IMR-90 (cell line): ENCODE measurements at regions not wholly inside any gene's neighbourhood (a gene's known extent, or its start where the extent isn't known, plus 50 kb on each side); places are given as distances from the start of the nearest gene placed in this dataset.

Experiments used
- ATAC-seq: fragments of 200-7000 bp; cut with Tn5 transposase; 2 replicates; pipeline ENCODE4 v1.9.1; 2020; ENCODE audit warnings: low read depth, mild to moderate bottlenecking, moderate library complexity
- BruUV-seq: library from RNA; stranded (reverse); fragments of 400-500 nt; replicated peaks from 2 replicates; lab custom pipeline; 2021; lab: Mats Ljungman, UMichigan
- CTCF ChIA-PET: fragments of 300-600 bp; formaldehyde crosslinking; extraction: SDS; loops from one replicate; lab custom pipeline; 2021; ENCODE audit warnings: antibody characterized with exemption; lab: Yijun Ruan, JAX
- POLR2A ChIA-PET: fragments of 300-600 bp; sonication (Branson Sonifier 250); formaldehyde crosslinking; loops from one replicate; lab custom pipeline; 2022; ENCODE audit warnings: antibody characterized with exemption; ENCODE audit not compliant: unreplicated experiment; lab: Charles Lee
- DNase-seq: peaks from one replicate; pipeline ENCODE4 v3.0.0; 2013
- H2AFZ ChIP-seq: replicated peaks from 2 replicates; pipeline ENCODE3; 2013; ENCODE audit warnings: low read length, mild to moderate bottlenecking; ENCODE audit not compliant: poor library complexity
- H2AK5ac ChIP-seq: 2 replicates; pipeline ENCODE4 v1.6.1; 2013; ENCODE audit warnings: low read depth, low read length, inconsistent platforms
- H2AK9ac ChIP-seq: replicated peaks from 2 replicates; pipeline ENCODE3; 2013; ENCODE audit warnings: mild to moderate bottlenecking, low read depth, low read length, moderate library complexity; ENCODE audit not compliant: poor library complexity
- H2BK120ac ChIP-seq: 2 replicates; pipeline ENCODE4 v1.6.1; 2013; ENCODE audit warnings: low read depth, low read length, inconsistent platforms
- H2BK15ac ChIP-seq: 3 replicates; pipeline ENCODE4 v1.6.1; 2013; ENCODE audit warnings: low read depth, low read length, inconsistent platforms
- H2BK20ac ChIP-seq: 2 replicates; pipeline ENCODE4 v1.6.1; 2013; ENCODE audit warnings: low read depth, mild to moderate bottlenecking, inconsistent platforms, low read length, moderate library complexity
- H2BK5ac ChIP-seq: 2 replicates; pipeline ENCODE4 v1.6.1; 2013; ENCODE audit warnings: mild to moderate bottlenecking, low read depth, low read length, inconsistent platforms; ENCODE audit not compliant: poor library complexity, severe bottlenecking
- H3K14ac ChIP-seq: replicated peaks from 2 replicates; pipeline ENCODE4 v1.6.1; 2013; ENCODE audit warnings: low read depth, low read length, inconsistent platforms
- H3K18ac ChIP-seq: 2 replicates; pipeline ENCODE4 v1.6.1; 2013; ENCODE audit warnings: low read depth, low read length, control low read depth
- H3K23ac ChIP-seq: 2 replicates; pipeline ENCODE4 v1.6.1; 2013; ENCODE audit warnings: low read depth, low read length, inconsistent platforms
- H3K27ac ChIP-seq: 2 replicates; pipeline ENCODE4 v1.5.1; 2013; ENCODE audit warnings: mild to moderate bottlenecking, control low read depth, low read length; ENCODE audit not compliant: insufficient read depth
- H3K27me3 ChIP-seq: 2 replicates; pipeline ENCODE4 v1.6.1; 2013; ENCODE audit warnings: low read length; ENCODE audit not compliant: control insufficient read depth, insufficient read depth
- H3K36me3 ChIP-seq: 2 replicates; pipeline ENCODE4 v1.6.1; 2013; ENCODE audit warnings: low read length, mixed read lengths; ENCODE audit not compliant: control insufficient read depth, insufficient read depth
- H3K4ac ChIP-seq: 2 replicates; pipeline ENCODE4 v1.6.1; 2013; ENCODE audit warnings: low read depth, low read length, inconsistent platforms
- H3K4me1 ChIP-seq: 2 replicates; pipeline ENCODE4 v1.6.1; 2013; ENCODE audit warnings: low read length, mixed read lengths; ENCODE audit not compliant: control insufficient read depth, insufficient read depth
- H3K4me2 ChIP-seq: 2 replicates; pipeline ENCODE4 v1.6.1; 2013; ENCODE audit warnings: low read depth, mild to moderate bottlenecking, control low read depth, low read length, moderate library complexity
- H3K4me3 ChIP-seq: 2 replicates; pipeline ENCODE4 v1.5.1; 2013; ENCODE audit warnings: low read depth, mild to moderate bottlenecking, control low read depth, low read length, moderate library complexity; ENCODE audit not compliant: insufficient read depth
- H3K56ac ChIP-seq: 2 replicates; pipeline ENCODE4 v1.6.1; 2013; ENCODE audit warnings: low read length, inconsistent platforms; ENCODE audit not compliant: insufficient read depth; ENCODE audit errors: extremely low read depth
- H3K79me1 ChIP-seq, 2 experiments: 2 replicates each; pipeline ENCODE4 v1.6.1; 2013; ENCODE audit warnings: low read length in 2 of 2, inconsistent platforms in 1 of 2, low read depth in 1 of 2
- H3K9ac ChIP-seq: 2 replicates; pipeline ENCODE4 v1.6.1; 2013; ENCODE audit warnings: low read depth, low read length, control low read depth
- H3K9me1 ChIP-seq: 2 replicates; pipeline ENCODE4 v1.6.1; 2013; ENCODE audit warnings: low read length, inconsistent platforms; ENCODE audit not compliant: insufficient read depth
- H3K9me3 ChIP-seq: 2 replicates; pipeline ENCODE4 v1.6.1; 2013; ENCODE audit warnings: low read length; ENCODE audit not compliant: control insufficient read depth, insufficient read depth
- H4K20me1 ChIP-seq: 2 replicates; pipeline ENCODE4 v1.6.1; 2013; ENCODE audit warnings: low read length, inconsistent platforms; ENCODE audit not compliant: insufficient read depth
- H4K5ac ChIP-seq: 2 replicates; pipeline ENCODE4 v1.6.1; 2013; ENCODE audit warnings: mild to moderate bottlenecking, low read depth, low read length, control low read depth
- H4K8ac ChIP-seq, 2 experiments: 2 replicates each; pipeline ENCODE4 v1.6.1; 2013; ENCODE audit warnings: low read depth in 2 of 2, low read length in 2 of 2, control low read depth in 1 of 2, inconsistent platforms in 1 of 2
- H4K91ac ChIP-seq: 2 replicates; pipeline ENCODE4 v1.6.1; 2013; ENCODE audit warnings: low read depth, low read length, inconsistent platforms; ENCODE audit not compliant: insufficient read depth
- BHLHE40 ChIP-seq: fragments of 150-350 bp; IDR thresholded peaks from 2 replicates; pipeline ENCODE4 v1.6.1; 2016; ENCODE audit warnings: mild to moderate bottlenecking, low read depth, low read length
- CEBPB ChIP-seq: IDR thresholded peaks from 2 replicates; pipeline ENCODE4 v1.6.1; 2012; ENCODE audit warnings: low read depth, low read length, improper control_type of control experiment
- CHD1 ChIP-seq: IDR thresholded peaks from 2 replicates; pipeline ENCODE4 v1.6.1; 2012; ENCODE audit warnings: low read depth, low read length, improper control_type of control experiment
- CTCF ChIP-seq: conservative IDR thresholded peaks from 2 replicates; pipeline ENCODE4 v1.5.1; 2012; ENCODE audit warnings: mild to moderate bottlenecking, low read depth, low read length, improper control_type of control experiment
- ELK1 ChIP-seq: fragments of 150-350 bp; IDR thresholded peaks from 2 replicates; pipeline ENCODE4 v1.6.1; 2016; ENCODE audit warnings: low read depth, mild to moderate bottlenecking, low read length, moderate library complexity, borderline replicate concordance
- FOS ChIP-seq: fragments of 150-350 bp; IDR thresholded peaks from 2 replicates; pipeline ENCODE4 v1.6.1; 2016; ENCODE audit warnings: low read depth, low read length
- MAFK ChIP-seq: IDR thresholded peaks from 2 replicates; pipeline ENCODE4 v1.6.1; 2012; ENCODE audit warnings: low read depth, low read length, improper control_type of control experiment
- MAZ ChIP-seq: IDR thresholded peaks from 2 replicates; pipeline ENCODE4 v1.6.1; 2012; ENCODE audit warnings: low read depth, mild to moderate bottlenecking, low read length, improper control_type of control experiment, moderate library complexity, borderline replicate concordance
- MXI1 ChIP-seq: IDR thresholded peaks from 2 replicates; pipeline ENCODE4 v1.6.1; 2012; ENCODE audit warnings: low read depth, mild to moderate bottlenecking, low read length, moderate library complexity, borderline replicate concordance
- NFE2L2 ChIP-seq: fragments of 150-350 bp; IDR thresholded peaks from 2 replicates; pipeline ENCODE4 v1.6.1; 2016; ENCODE audit warnings: low read depth, mild to moderate bottlenecking, low read length
- POLR2A ChIP-seq: IDR thresholded peaks from 2 replicates; pipeline ENCODE4 v1.6.1; 2012; ENCODE audit warnings: mild to moderate bottlenecking, low read depth, low read length
- RAD21 ChIP-seq: IDR thresholded peaks from 2 replicates; pipeline ENCODE4 v1.6.1; 2012; ENCODE audit warnings: low read length, improper control_type of control experiment
- RCOR1 ChIP-seq: IDR thresholded peaks from 2 replicates; pipeline ENCODE4 v1.6.1; 2012; ENCODE audit warnings: mild to moderate bottlenecking, low read length, improper control_type of control experiment; ENCODE audit not compliant: insufficient replicate concordance
- RFX5 ChIP-seq: IDR thresholded peaks from 2 replicates; pipeline ENCODE4 v1.8.0; 2012; ENCODE audit warnings: low read depth, mild to moderate bottlenecking, low read length, moderate library complexity
- SMC3 ChIP-seq: fragments of 150-350 bp; IDR thresholded peaks from 2 replicates; pipeline ENCODE4 v1.6.1; 2016; ENCODE audit warnings: low read depth, mild to moderate bottlenecking, antibody characterized with exemption, low read length, moderate library complexity
- USF2 ChIP-seq: fragments of 150-350 bp; IDR thresholded peaks from 2 replicates; pipeline ENCODE4 v1.6.1; 2017; ENCODE audit warnings: mild to moderate bottlenecking, antibody characterized with exemption, low read length, low read depth
- WGBS, 2 experiments: methylation state at CpG; one replicate each; pipeline versions ENCODE4 v1.1.5 to v1.1.7; 2013; ENCODE audit warnings: missing lambda C conversion rate in 2 of 2; ENCODE audit not compliant: insufficient read length in 1 of 2; ENCODE audit errors: extremely low coverage in 2 of 2; 5-methylcytosine and 5-hydroxymethylcytosine counted together
- dilution Hi-C: fragments of 300-500 bp; cut with HindIII; formaldehyde crosslinking; loops from one replicate; pipeline ENCODE4 v1.14.3; 2018; ENCODE audit warnings: low sequenced_read_pairs; ENCODE audit not compliant: unreplicated experiment
- in situ Hi-C: fragments of 300-500 bp; cut with MboI; formaldehyde crosslinking; loops from 3 replicates; pipeline ENCODE4 v1.14.3; 2019; ENCODE audit warnings: low sequenced_read_pairs, inconsistent platforms, mixed read lengths
- intact Hi-C: fragments of 100-400 bp; cut with micrococcal nuclease; formaldehyde crosslinking; loops from 2 replicates; pipeline ENCODE4 v1.10.0; 2022

- Histone ChIP-seq H3K4me2 (no peak overlapping the region), H2AK9ac (no peak overlapping the region), H3K4ac (no peak overlapping the region), H4K8ac (no peak overlapping the region), H2AK5ac (no peak overlapping the region), H3K56ac (no peak overlapping the region), H3K18ac (no peak overlapping the region), H3K27ac (no peak overlapping the region), H2BK20ac (no peak overlapping the region), H2BK120ac (no peak overlapping the region), H2BK15ac (no peak overlapping the region), H3K79me1 (no peaks in the 10 kb centered on the region), H3K4me3 (no peak overlapping the region), H4K20me1 (no peaks in the 10 kb centered on the region), H3K14ac (no peak overlapping the region), H3K23ac (no peak overlapping the region), H3K9ac (no peak overlapping the region), H3K27me3 (no peaks in the 10 kb centered on the region), H2BK5ac (no peak overlapping the region), H4K5ac (no peak overlapping the region), H2AFZ (no peak overlapping the region), H3K36me3 (no peaks in the 10 kb centered on the region), H3K4me1 (no peaks in the 10 kb centered on the region), H3K9me1 (no peaks in the 10 kb centered on the region), H4K91ac (no peak overlapping the region), H3K9me3 (peaks cover 10% of the 10 kb centered on the region)
- WGBS, 2 experiments, result no CpG with 5 or more reads among the region's 1 CpG
- CTCF ChIA-PET, result no interaction called here
- BruUV-seq, result no TSS peak
- in situ Hi-C loops (no loop called here), dilution Hi-C loops (no loop called here), intact Hi-C loops (no loop called here)
- TF ChIP-seq BHLHE40 (no peak), MAFK (no peak), CHD1 (no peak), USF2 (no peak), RFX5 (no peak), ELK1 (no peak), POLR2A (no peak), RCOR1 (no peak), MXI1 (no peak), NFE2L2 (no peak), RAD21 (no peak), CEBPB (no peak), SMC3 (no peak), CTCF (no peak), MAZ (no peak), FOS (no peak)
- ATAC-seq, result no peak
- POLR2A ChIA-PET, result no interaction called here
- DNase-seq, result no peak
Observed at GRCh38 chr16:52851211-52851740, 201.4 kb downstream of the CHD9NB start.
